Type B pancreatic cell (in vitro differentiated cells): ENCODE measurements at regions not wholly inside any gene's neighbourhood (a gene's known extent, or its start where the extent isn't known, plus 50 kb on each side); places are given as distances from the start of the nearest gene placed in this dataset.

Experiments
- DNase-seq: peaks from one replicate; pipeline ENCODE4 v3.0.0; 2021; ENCODE audit warnings: mixed read lengths; ENCODE audit not compliant: unreplicated experiment; ENCODE audit errors: extremely low spot score
- H3K27ac Mint-ChIP-seq: 2 replicates; pipeline ENCODE4 v1.8.0; 2021; ENCODE audit warnings: mild to moderate bottlenecking, mixed read lengths
- H3K27me3 Mint-ChIP-seq: 2 replicates; pipeline ENCODE4 v1.8.0; 2021; ENCODE audit warnings: mixed read lengths
- H3K36me3 Mint-ChIP-seq: 2 replicates; pipeline ENCODE4 v1.8.0; 2021; ENCODE audit warnings: mixed read lengths
- H3K4me1 Mint-ChIP-seq: one replicate; pipeline ENCODE4 v1.8.0; 2021; ENCODE audit warnings: mixed read lengths; ENCODE audit not compliant: unreplicated experiment
- H3K4me3 Mint-ChIP-seq: 2 replicates; pipeline ENCODE4 v1.8.0; 2021; ENCODE audit warnings: mild to moderate bottlenecking, mixed read lengths
- H3K9me3 Mint-ChIP-seq: 2 replicates; pipeline ENCODE4 v1.8.0; 2021; ENCODE audit warnings: mixed read lengths
- TF ChIP-seq, protein P1 (sequence below): fragments of 200-600 bp; sonication (generic); conservative IDR thresholded peaks from 2 replicates; pipeline ENCODE4 v1.5.0; 2021; ENCODE audit warnings: antibody characterized with exemption, mild to moderate bottlenecking

DNA sequence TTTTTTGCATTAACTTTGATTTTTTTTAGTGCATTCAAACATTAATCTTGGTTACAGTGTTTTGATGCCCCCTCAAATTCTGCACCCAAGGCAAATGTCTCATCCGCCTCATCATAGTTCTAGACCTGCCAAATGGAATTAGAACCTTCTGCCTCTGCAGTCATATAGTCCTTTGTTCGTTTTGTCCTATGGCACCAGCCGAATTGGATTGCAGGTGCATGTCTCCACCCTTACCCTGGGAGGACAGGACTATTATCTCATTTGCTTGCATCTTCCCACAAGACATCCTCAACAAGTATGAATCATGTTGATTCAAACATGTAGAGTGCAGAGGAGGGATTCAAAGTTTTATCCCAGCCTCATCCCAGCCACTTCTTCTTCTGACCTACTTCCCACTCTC lies 579.1 kb downstream of the VRK1 start:
- H3K27ac Mint-ChIP-seq = no peak overlapping the region
- DNase-seq = no peak

GRCh38 chr14:97377550-97377949 lies 580.4 kb downstream of the VRK1 start:
- H3K4me3 Mint-ChIP-seq = no peak overlapping the region

More for the DNA sequence above, 579.1 kb downstream of the VRK1 start:
- no peak overlapping the region for H3K4me3 Mint-ChIP-seq
- TF ChIP-seq, protein P1, sequence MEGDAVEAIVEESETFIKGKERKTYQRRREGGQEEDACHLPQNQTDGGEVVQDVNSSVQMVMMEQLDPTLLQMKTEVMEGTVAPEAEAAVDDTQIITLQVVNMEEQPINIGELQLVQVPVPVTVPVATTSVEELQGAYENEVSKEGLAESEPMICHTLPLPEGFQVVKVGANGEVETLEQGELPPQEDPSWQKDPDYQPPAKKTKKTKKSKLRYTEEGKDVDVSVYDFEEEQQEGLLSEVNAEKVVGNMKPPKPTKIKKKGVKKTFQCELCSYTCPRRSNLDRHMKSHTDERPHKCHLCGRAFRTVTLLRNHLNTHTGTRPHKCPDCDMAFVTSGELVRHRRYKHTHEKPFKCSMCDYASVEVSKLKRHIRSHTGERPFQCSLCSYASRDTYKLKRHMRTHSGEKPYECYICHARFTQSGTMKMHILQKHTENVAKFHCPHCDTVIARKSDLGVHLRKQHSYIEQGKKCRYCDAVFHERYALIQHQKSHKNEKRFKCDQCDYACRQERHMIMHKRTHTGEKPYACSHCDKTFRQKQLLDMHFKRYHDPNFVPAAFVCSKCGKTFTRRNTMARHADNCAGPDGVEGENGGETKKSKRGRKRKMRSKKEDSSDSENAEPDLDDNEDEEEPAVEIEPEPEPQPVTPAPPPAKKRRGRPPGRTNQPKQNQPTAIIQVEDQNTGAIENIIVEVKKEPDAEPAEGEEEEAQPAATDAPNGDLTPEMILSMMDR = no peak
- peaks cover 27% of the 10 kb centered on the region for H3K4me1 Mint-ChIP-seq
- no peaks in the 10 kb centered on the region for H3K36me3 Mint-ChIP-seq
- H3K27me3 Mint-ChIP-seq = peaks cover 13% of the 10 kb centered on the region
- no peaks in the 10 kb centered on the region for H3K9me3 Mint-ChIP-seq

DNA sequence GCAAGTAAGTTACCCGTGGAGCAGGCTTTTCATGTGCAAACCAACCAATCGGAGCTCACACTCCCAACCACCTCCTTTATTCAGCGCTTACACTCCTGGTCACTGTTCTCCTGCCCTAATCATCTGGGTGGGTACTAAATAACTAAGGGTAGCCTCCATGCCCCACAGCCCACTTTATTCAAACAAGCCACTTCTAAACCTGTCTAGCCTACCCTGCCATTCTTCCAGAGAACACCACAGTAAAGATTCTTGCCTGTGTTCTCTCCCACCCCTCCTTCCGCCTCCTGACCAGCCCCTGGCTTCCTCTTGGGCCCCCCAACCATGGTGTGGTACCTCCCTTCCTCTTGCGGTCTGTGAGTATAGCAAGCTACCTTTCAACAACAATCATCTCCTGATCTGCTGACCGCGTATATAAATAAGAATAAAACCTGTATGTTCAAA lies 581.9 kb downstream of the VRK1 start:
- Mint-ChIP-seq H3K4me3 (no peak overlapping the region), H3K4me1 (peaks cover 23% of the 10 kb centered on the region), H3K36me3 (no peaks in the 10 kb centered on the region), H3K9me3 (peaks cover 4% of the 10 kb centered on the region), H3K27me3 (peaks cover 13% of the 10 kb centered on the region), H3K27ac (no peak overlapping the region)
- TF ChIP-seq, protein P1 = no peak
- no peak for DNase-seq

More at GRCh38 chr14:97377550-97377949, 580.4 kb downstream of the VRK1 start:
- Mint-ChIP-seq H3K4me1 (peaks cover 27% of the 10 kb centered on the region), H3K27me3 (peaks cover 18% of the 10 kb centered on the region), H3K27ac (no peak overlapping the region), H3K9me3 (peaks cover 4% of the 10 kb centered on the region), H3K36me3 (no peaks in the 10 kb centered on the region)
- TF ChIP-seq, protein P1 = no peak
- no peak for DNase-seq

- peaks cover 17% of the 10 kb centered on the region for H3K27me3 Mint-ChIP-seq
- H3K4me3 Mint-ChIP-seq = no peak overlapping the region
- H3K27ac Mint-ChIP-seq = no peak overlapping the region
- peaks cover 4% of the 10 kb centered on the region for H3K9me3 Mint-ChIP-seq
- TF ChIP-seq, protein P1 = no peak
- H3K36me3 Mint-ChIP-seq = no peaks in the 10 kb centered on the region
- peaks cover 20% of the 10 kb centered on the region for H3K4me1 Mint-ChIP-seq
- no peak for DNase-seq
These were observed 583.4 kb downstream of the VRK1 start for GRCh38 chr14:97380539-97380941.

DNA sequence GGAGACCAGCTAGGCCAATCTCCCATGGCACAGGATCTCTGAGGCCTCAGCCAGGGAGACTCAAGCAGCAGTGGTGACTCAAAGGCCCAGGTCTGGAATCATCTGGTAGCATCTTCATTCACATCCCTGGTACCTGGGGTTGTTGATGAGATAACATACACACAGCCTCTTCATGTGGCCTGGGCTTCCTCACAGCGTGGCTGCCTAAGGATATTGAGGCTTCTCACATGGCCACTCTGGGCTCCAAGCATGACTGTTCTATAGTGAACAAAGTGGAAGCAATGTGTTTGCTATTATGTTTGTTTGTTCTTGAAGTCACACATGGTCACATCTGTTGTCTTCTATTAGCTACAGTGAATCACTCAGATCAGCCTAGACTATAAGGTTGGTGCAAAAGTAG lies 584.1 kb downstream of the VRK1 start:
- Mint-ChIP-seq H3K9me3 (peaks cover 4% of the 10 kb centered on the region), H3K27ac (no peak overlapping the region), H3K4me3 (no peak overlapping the region), H3K36me3 (no peaks in the 10 kb centered on the region), H3K4me1 (peaks cover 17% of the 10 kb centered on the region), H3K27me3 (peaks cover 19% of the 10 kb centered on the region)
- TF ChIP-seq, protein P1 = no peak
- no peak for DNase-seq
